ENCODE measurements at regions not wholly inside any gene's neighbourhood (a gene's known extent, or its start where the extent isn't known, plus 50 kb on each side); places are given as distances from the start of the nearest gene placed in this dataset.

- no peak overlapping the region for H3K4me3 Mint-ChIP-seq
- H2AFZ ChIP-seq (replicated peaks) = no peak overlapping the region
- H3K36me3 ChIP-seq = no peaks in the 10 kb centered on the region
- no peak overlapping the region for H3K9ac ChIP-seq
- no peaks in the 10 kb centered on the region for H3F3A ChIP-seq (ENCODE audit: low read depth)
- H3K36me3 Mint-ChIP-seq = no peaks in the 10 kb centered on the region
- H3K4me2 ChIP-seq = no peak overlapping the region
- peaks cover 2% of the 10 kb centered on the region for H3K4me1 Mint-ChIP-seq
- H3K27ac Mint-ChIP-seq = no peak overlapping the region
- H3K4me3 ChIP-seq = no peak overlapping the region
- peaks cover 2% of the 10 kb centered on the region for H3K27me3 Mint-ChIP-seq (ENCODE audit: insufficient read depth, low read depth)
- peaks cover 5% of the 10 kb centered on the region for H3K9me3 Mint-ChIP-seq
- no peaks in the 10 kb centered on the region for H4K20me1 ChIP-seq (ENCODE audit: low read depth)
- H3K79me2 ChIP-seq (ENCODE audit: low read depth) = no peaks in the 10 kb centered on the region
- H3K27ac ChIP-seq = no peak overlapping the region
- no peaks in the 10 kb centered on the region for H3K9me3 ChIP-seq (ENCODE audit: low read depth)
- H3K4me1 ChIP-seq = no peaks in the 10 kb centered on the region
- DNase-seq (ENCODE audit: low spot score) = no peak
- TF ChIP-seq EZH2phosphoT487 (IDR thresholded peaks at IDR 0.05) (no peak), CTCF (IDR thresholded peaks at IDR 0.05) (no peak), EZH2 (IDR thresholded peaks at IDR 0.05) (no peak)
- no peaks in the 10 kb centered on the region for H3K27me3 ChIP-seq
Measured at GRCh38 chr18:37872562-37872961, 307.0 kb upstream of the CELF4 start.

GRCh38 chr18:37871561-37871960, 306.0 kb upstream of the CELF4 start:
- DNase-seq (ENCODE audit: low spot score) = no peak
- peaks cover 2% of the 10 kb centered on the region for H3K4me1 Mint-ChIP-seq
- no peaks in the 10 kb centered on the region for H3K36me3 Mint-ChIP-seq
- Histone ChIP-seq H3F3A (ENCODE audit: low read depth) (no peaks in the 10 kb centered on the region), H4K20me1 (ENCODE audit: low read depth) (no peaks in the 10 kb centered on the region), H3K79me2 (ENCODE audit: low read depth) (no peaks in the 10 kb centered on the region), H3K4me3 (no peak overlapping the region), H3K9ac (no peak overlapping the region), H3K27ac (no peak overlapping the region), H3K27me3 (no peaks in the 10 kb centered on the region), H3K4me2 (no peak overlapping the region), H3K9me3 (ENCODE audit: low read depth) (no peaks in the 10 kb centered on the region), H3K36me3 (no peaks in the 10 kb centered on the region), H3K4me1 (peaks cover 9% of the 10 kb centered on the region), H2AFZ (replicated peaks) (no peak overlapping the region)
- TF ChIP-seq EZH2phosphoT487 (IDR thresholded peaks at IDR 0.05) (no peak), CTCF (IDR thresholded peaks at IDR 0.05) (no peak), EZH2 (IDR thresholded peaks at IDR 0.05) (no peak)
- peaks cover 3% of the 10 kb centered on the region for H3K9me3 Mint-ChIP-seq
- H3K27ac Mint-ChIP-seq = no peak overlapping the region
- peaks cover 2% of the 10 kb centered on the region for H3K27me3 Mint-ChIP-seq (ENCODE audit: insufficient read depth, low read depth)
- H3K4me3 Mint-ChIP-seq = no peak overlapping the region

- Histone ChIP-seq H3K4me1 (peaks cover 10% of the 10 kb centered on the region), H3K27ac (no peak overlapping the region), H4K20me1 (ENCODE audit: low read depth) (no peaks in the 10 kb centered on the region), H3K27me3 (no peaks in the 10 kb centered on the region), H3F3A (ENCODE audit: low read depth) (no peaks in the 10 kb centered on the region), H3K4me3 (no peak overlapping the region), H3K79me2 (ENCODE audit: low read depth) (no peaks in the 10 kb centered on the region), H2AFZ (replicated peaks) (no peak overlapping the region), H3K9me3 (ENCODE audit: low read depth) (no peaks in the 10 kb centered on the region), H3K4me2 (no peak overlapping the region), H3K36me3 (no peaks in the 10 kb centered on the region), H3K9ac (no peak overlapping the region)
- Mint-ChIP-seq H3K9me3 (peaks cover 3% of the 10 kb centered on the region), H3K27ac (no peak overlapping the region), H3K27me3 (ENCODE audit: insufficient read depth, low read depth) (peaks cover 7% of the 10 kb centered on the region), H3K4me1 (peaks cover 2% of the 10 kb centered on the region), H3K4me3 (no peak overlapping the region), H3K36me3 (no peaks in the 10 kb centered on the region)
- TF ChIP-seq EZH2 (IDR thresholded peaks at IDR 0.05) (no peak), EZH2phosphoT487 (IDR thresholded peaks at IDR 0.05) (no peak), CTCF (IDR thresholded peaks at IDR 0.05) (no peak)
- no peak for DNase-seq (ENCODE audit: low spot score)
Measured at GRCh38 chr18:37869051-37869450, 303.5 kb upstream of the CELF4 start.
